Renal cortex interstitium (tissue), 11 donors: ENCODE measurements at regions not wholly inside any gene's neighbourhood (a gene's known extent, or its start where the extent isn't known, plus 50 kb on each side); places are given as distances from the start of the nearest gene placed in this dataset.
"Not testable (repeated sequence)": the region's sequence is repeated elsewhere in the genome, so short reads cannot be mapped to it uniquely, and the experiment has no call there.

Source experiments
- DNase-seq, 11 donors: peaks; one replicate each; pipeline ENCODE4 v3.0.0-alpha.2; 2013; ENCODE audit warnings: low read depth in 9 of 11, low spot score in 4 of 11; ENCODE audit errors: extremely low read depth in 1 of 11

DNA sequence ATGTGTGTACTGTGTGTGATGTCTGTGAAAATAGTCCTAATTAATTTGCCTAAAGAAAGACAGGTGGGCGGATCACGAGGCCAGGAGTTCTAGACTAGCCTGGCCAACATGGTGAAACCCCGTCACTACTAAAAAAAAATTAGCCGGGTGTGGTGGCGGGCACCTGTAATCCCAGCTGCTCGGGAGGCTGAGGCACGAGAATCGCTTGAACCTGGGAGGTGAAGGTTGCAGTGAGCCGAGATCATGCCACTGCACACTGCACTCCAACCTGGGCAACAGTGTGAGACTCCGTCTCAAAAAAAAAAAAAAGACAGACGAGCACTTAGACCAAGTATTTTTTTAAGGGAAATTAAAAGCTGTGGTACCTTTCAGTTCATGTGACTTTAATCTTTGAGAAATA is 226.0 kb upstream of the GBE1 start:
- DNase-seq: not testable (repeated sequence)

DNA sequence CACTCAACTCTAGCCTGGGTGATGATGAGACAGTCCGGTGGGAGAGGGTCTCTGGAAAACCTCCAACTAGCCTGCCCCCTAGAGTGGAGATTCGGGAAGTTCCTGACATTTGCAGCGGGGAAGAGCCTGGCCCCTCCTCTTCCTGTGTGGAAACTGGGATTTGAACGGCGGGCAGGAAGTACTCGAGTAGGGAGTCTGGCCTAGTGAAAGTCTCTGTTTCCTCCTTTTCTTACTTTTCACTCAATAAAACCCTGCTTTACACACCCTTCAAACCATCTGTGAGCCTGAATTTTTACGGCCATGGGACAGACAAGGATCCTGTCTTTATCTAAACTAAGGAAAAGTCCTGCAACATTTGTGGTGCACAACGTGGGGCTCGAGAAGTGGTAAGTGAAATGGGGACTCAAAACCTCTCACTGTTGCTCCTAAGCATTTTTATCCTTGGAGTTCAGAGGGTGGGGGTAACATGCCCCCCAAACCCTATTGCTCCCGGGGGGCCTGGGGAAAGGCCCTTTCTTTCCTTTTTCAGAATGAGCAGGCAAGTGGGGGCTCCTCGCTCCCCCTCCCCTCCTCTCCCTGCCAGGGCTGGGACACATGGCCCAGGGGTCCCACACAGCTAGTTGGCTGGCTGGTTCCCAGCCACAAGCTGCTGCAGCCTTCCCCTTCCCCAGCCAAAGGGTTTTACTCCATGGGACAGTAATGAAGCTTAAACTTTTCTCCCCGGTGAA is 224.7 kb upstream of the GBE1 start:
- no peak for DNase-seq

DNA sequence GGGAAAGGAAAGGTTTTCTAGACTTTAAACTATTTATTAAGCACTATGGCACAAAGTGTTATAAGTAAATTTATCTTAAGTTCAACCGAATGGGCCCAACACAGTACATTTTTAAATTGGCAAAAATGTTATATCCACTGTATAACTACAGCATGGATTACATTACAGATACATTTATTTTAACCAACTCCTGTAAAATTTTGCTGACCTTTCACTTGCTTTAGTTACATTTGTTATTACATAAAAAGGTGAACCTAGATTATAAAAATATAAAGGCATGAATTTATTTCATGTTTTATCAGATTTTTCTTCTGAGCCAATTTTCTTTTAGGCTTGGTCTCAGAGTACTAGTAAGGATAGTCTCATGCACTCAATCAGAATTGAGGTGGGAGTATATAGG is 221.9 kb upstream of the GBE1 start:
- no peak for DNase-seq

DNA sequence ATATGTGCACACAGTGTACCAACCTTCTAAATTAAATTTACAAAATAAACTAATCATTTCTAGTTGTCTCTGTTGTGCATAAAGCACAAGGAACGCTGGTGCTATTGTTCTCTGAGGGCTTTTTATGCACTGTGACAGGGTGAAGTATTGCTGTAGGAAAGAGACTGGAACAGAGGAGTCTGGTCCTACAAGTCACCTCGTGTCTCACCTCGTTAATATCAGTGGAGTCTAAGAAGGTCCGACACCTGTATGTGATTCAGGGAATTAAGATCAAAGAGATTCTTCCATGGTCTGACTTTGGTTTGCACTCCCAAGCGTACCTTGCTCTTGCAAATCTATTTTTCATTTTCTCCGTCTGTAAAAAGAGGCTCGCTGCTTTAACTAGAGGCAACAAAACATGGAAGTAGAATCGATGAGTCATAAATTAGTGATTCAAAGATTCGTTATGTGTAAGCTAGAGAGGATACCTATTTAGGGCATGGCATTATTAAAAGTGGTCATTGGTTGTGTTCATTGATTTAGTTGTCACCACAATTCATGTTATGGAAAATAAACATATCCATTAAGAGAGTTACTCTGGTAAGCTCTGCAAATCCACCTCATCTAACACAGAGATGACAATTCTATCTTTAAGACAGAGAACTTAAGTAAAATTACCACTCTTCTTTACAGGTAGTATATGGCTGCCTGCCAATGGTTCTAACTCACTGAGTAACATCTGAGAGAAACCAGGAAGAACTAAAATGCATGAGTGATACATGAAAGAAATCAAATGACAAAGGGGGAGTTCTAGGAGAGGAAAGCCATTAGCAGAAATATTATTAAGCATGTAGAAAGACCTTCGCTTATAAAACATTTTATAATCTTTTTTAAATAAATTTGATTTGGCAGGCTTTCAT is 219.4 kb upstream of the GBE1 start:
- DNase-seq: no peak

DNA sequence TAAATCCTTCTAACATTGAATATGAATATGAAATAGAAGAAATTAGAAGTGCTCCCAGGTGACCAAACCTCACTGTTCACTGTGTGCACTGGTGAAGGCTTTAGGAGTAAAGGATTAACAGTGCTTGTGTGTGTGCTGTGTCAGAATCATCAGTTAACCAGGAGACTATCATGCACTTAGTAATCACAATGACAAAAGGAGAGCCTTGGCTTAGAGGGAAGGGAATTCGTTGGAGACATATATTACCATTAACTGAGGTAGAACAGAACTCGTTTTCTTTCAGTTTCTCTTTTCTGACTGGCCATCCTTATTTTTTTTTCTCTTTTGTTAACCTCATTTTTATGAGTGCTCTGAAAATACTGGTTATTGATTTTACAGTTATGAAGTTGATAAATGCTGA is 213.3 kb upstream of the GBE1 start:
- DNase-seq: no peak

DNA sequence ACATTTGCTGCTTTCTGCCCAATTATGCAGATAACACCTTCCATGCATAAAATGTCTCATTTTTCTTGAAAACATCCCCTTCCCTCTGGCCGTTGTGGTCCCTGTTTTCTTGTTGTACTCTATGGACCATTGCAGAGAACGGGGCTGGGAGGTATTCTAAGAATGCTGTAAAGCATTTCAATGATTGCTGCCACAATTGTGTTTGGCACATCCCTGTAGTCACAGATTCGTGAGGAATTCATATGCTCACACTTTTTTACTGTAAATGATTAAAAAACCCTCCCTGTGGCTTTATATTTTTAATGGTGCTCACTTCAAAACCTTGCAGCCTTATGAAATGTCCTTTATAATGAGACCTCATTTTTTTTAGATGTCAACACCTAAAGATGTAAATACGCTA is 207.2 kb upstream of the GBE1 start:
- DNase-seq: no peak

DNA sequence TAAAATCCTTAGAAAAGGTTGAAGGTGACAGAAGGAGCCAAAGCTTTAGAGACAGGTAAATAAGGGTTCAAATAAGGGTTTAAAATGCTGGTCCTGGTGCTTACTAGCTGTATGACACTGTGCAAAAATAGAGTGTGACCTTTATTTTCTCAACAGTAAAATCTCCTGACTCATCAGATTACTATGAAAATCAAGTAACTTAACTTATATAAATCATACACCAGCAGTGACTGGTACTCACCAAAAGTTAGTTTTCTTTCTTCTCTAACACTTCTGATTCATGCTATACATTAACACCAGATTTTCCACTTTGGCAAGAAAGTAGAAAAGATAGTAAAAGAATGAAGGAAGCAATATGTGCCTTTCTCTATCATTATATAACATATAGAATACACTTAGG is 205.9 kb upstream of the GBE1 start:
- no peak for DNase-seq

DNA sequence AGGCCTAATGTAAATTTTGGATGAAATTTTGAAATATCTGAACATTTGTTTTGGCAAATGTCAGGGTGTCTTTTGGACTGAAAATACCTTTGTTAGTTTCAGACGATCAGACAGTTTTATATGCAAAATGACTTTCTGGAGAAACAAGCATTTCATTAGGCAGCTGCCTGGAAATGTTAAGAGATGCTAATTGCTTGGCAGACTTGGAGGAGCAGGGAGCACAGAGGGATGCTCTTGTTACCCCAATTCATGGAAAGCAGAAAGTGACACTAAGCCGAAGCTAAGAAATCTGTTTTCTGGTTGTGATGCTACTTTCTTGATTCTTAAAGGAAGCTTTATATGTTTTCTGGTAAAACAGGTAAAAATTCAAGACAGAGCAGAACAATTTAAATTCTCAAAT is 204.3 kb upstream of the GBE1 start:
- DNase-seq: no peak

DNA sequence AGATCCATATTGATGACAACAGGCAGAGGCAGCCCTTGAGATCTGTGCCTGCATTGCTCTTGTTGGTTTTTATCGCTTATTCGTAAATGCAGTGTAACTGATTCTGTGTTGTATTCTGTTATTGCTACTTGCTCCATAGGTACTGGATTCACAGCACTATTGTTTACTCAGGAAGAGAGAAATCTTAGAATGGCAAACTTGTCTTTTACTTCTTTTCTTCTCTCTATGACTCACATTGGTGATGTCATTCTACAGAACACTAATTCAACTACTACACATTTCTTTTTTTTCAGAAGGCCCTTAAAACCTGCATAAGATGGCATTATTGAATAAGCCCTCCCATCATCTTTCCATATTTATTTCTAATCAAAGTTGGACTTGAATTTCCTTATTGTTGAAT is 201.0 kb upstream of the GBE1 start:
- no peak for DNase-seq

DNA sequence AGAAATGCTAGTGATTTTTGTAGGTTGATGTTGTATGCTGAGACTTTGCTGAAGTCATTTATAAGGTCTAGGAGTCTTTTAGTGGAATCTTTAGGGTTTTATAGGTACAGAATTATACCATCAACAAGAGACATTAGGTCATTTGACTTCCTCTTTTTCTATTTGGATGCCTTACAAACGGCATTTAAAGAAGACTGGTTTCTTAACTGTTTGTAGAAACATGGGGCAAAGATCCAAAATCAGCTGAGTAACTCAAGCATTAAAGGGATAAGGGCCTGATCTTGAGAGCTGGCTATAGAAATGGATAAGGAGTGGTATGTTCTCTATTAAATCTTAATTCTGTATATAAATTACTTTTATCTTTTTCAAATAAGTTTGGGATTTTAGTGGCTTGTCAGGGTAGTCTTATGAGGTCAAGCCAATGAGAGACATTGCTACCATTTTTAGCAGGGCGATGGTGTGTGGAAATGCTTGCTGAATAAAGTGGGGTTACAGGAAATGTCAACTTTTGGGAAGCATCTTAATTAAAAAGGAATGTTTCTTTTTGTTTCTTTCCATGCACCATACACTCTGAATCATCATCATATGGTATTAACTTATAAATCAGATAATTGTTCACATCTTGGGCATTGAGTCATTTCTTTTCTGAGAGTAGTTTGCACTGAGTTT is 197.7 kb upstream of the GBE1 start:
- no peak for DNase-seq

DNA sequence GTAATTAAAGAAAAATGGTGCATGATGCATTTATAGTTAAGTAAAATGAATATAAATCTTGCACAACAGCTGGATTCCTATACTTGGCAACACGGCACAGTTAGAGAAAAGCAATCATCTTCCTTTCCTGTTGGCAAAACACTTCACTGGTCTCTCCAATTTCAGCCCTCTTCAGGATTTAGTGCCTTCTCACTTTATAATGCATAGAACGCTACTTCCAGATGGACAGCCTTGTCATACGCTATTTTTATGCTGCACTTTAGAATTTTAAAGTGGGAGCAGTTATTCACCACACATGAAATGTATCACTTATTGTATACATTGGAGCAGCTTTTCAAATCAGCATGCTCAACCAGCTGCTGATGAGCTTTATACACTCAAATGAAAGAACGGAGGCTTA is 194.4 kb upstream of the GBE1 start:
- no peak for DNase-seq

DNA sequence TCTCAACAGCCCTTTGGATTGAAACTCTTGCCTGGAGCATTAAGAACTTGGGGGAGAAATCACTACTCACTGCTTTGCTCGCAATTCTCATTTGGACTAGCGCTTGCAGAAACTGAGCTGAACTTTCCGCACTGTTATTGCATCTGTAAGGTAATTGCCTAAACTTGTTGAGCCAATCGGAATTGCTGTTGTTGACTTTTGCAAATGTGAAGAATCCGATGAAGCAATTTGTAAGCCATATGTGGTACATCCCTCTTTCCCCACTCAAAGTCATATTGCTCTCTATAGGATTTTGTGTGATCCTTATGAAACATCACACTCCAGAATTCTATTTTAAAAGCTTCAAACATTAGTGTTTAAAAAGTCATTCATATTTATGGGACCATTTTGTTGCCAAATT is 191.7 kb upstream of the GBE1 start:
- no peak for DNase-seq

DNA sequence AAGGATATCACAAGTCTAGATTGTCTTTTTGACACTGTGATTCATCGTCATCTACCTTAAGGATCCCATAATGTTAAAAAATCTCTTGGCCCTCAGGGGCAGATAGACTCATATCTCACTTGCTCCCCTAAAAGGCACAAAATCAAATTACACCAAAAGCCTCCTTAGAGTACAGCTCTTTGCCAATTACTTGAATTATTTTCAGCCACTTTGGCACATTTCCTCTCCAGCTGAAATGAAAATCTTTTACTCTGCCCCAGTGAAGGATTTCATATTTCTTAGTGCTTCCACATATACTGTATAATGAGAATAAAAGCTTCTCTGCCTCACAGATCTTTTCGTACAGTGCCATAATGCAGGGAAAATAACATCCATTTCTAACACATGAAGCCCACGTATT is 190.7 kb upstream of the GBE1 start:
- DNase-seq: no peak

DNA sequence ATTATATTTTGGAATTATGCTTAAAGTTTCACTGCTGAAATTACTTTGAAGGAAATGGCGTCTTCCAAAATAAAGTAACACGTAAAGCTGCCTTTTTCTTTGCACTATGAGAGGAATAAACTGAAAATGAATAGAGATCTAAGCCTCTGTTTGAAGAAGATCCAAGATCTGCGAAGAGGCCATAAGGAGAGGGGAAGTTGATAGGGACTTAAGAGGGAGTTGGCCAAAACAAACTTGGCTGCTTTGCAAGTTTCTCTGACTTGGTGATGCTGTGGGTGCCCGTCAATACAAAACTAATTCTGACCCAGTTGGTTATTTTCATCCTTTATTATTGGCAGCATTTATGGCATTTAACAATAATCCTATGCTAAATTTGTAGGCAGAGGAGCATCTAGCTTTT is 190.2 kb upstream of the GBE1 start:
- no peak for DNase-seq

DNA sequence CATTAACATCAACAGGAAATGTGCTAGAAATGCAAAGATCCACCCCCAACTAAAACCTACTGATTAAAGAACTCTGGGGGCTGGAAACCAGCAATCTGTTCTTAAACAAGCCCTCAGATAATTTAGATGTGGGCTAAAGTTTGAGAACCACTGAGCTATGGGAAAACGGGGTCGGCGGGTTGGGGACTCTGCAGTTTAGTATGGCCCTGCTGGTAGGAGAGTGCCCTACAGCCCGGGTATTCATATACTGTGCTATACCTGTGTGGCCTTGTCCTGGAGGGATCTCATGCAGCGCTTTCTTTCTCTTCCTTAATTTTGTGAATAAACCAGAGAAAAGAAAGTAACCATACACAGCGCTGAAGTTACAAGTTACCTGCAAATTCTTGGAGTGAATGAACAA is 189.7 kb upstream of the GBE1 start:
- no peak for DNase-seq

DNA sequence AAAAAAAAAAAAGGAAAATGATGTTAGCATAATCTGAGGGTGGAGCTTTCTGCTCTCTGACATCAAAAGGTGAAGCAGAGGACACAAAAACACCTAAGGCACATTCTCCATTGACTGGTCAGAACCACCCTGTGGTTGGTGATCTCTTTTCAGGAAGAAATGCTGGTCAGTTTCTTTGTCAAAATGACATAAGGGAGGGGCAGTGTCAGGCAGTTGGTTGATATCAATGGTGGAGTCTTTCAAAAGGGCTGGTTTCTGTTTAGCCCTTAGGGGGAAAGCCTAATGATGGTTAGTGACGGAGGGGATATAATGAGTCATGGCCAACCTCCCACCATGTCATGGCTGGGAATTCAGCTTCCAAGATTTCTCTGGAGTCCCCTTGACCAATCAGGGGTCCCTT is 185.9 kb upstream of the GBE1 start:
- no peak for DNase-seq

DNA sequence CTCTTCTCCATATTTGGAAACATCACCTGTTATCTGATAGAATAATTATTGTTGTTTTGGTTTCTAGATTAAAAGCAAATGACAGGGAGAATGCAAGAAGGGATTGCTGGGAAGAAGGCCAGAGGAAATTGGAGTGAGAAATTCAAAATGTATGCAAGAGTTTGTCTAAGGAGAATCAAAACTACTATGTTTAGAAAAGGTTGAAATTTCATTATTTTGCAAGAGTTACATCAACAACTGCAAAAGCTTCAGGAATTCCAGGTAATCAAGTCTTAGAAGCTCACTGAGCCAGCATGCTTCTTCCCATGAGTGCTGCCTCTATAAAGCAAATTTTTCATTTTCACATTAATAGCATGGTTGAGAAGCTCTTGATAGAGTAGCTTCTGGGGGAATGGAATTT is 177.2 kb upstream of the GBE1 start:
- no peak for DNase-seq

DNA sequence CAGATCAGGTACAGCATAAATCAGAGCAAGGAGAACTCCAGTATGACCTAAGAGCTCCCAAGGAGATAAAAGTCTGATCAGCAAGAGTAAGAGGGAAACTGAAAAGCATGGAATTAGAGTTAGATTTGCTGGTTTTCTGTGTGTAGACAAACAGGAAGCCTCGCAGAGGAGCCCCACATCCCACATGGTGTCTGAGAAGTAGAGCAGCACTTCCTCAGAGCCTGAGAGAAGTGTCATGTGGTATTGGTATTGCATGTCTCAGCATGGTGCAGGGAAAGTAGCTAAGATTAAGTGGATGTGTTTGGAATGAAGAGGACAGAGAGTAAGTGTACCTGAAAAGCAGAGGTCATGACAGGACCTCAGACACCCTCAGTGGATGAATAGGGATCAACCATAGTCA is 175.4 kb upstream of the GBE1 start:
- DNase-seq: no peak

DNA sequence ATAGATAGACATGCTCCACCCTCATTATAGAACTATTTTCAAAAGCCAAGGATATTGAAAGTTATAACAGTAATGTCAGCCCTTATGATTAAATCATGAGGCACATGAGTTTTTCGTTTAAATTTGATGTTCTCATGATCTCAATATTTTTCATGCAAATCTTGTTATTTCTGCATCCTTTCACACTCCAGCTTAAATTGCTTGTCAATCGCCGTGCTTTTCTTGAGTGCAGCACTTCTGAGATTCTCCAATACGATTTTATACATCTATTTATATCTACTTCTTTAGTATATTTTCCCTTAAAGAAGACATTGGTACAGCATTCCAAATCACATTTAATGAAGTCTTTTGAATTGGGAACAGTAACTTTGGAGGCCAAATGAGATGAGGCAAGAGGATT is 171.2 kb upstream of the GBE1 start:
- no peak for DNase-seq
